ENCODE measurements at regions not wholly inside any gene's neighbourhood (a gene's known extent, or its start where the extent isn't known, plus 50 kb on each side); places are given as distances from the start of the nearest gene placed in this dataset.
"Not testable (repeated sequence)": the region's sequence is repeated elsewhere in the genome, so short reads cannot be mapped to it uniquely, and the experiment has no call there.

GRCh38 chr6:125567407-125567806 is 182.0 kb upstream of the HEY2 start:
- peaks cover 28% of the 10 kb centered on the region for H3K27me3 Mint-ChIP-seq
- no peak overlapping the region for H3K27ac Mint-ChIP-seq
- no peak for DNase-seq
- H3K9me3 Mint-ChIP-seq = no peaks in the 10 kb centered on the region
- no peaks in the 10 kb centered on the region for H3K4me1 Mint-ChIP-seq
- H3K4me3 Mint-ChIP-seq = no peak overlapping the region
- H3K36me3 Mint-ChIP-seq = no peaks in the 10 kb centered on the region

GRCh38 chr6:125568609-125569008 is 180.8 kb upstream of the HEY2 start:
- Mint-ChIP-seq H3K36me3 (no peaks in the 10 kb centered on the region), H3K4me3 (no peak overlapping the region)
- DNase-seq = no peak

GRCh38 chr6:125570526-125570925 is 178.9 kb upstream of the HEY2 start:
- no peaks in the 10 kb centered on the region for H3K36me3 Mint-ChIP-seq
- peaks cover 16% of the 10 kb centered on the region for H3K27me3 Mint-ChIP-seq
- no peak overlapping the region for H3K27ac Mint-ChIP-seq
- H3K4me1 Mint-ChIP-seq = no peaks in the 10 kb centered on the region
- no peaks in the 10 kb centered on the region for H3K9me3 Mint-ChIP-seq
- no peak overlapping the region for H3K4me3 Mint-ChIP-seq
- DNase-seq = no peak

More at GRCh38 chr6:125568609-125569008, 180.8 kb upstream of the HEY2 start:
- no peaks in the 10 kb centered on the region for H3K4me1 Mint-ChIP-seq
- no peak overlapping the region for H3K27ac Mint-ChIP-seq
- H3K9me3 Mint-ChIP-seq = no peaks in the 10 kb centered on the region
- H3K27me3 Mint-ChIP-seq = peaks cover 24% of the 10 kb centered on the region

DNA sequence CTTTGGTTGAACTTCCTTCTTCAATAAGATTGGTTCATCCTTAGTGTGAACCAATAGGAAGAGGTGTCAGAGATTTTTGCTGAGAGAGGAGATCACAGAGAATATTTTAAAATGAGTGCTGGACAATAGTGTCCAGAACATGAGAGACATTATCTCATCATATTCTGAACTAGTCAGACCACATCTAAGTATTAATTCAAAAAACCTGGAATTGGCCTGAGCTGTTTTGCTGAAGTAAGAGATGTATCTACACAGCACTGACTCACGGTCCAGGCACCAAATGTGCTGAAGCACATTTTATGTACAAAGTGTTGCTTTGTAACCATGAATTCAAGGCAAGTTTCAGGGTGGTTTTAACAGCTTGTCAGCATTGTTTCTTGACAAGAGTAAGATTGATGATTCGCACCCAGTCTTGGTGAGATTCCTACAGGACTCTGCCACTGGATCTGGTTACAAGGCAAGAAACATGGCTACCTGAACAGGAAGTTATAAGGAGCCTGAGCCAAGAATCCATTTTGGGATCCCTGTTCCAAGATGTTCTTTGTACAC is 178.2 kb upstream of the HEY2 start:
- H3K4me3 Mint-ChIP-seq = no peak overlapping the region
- no peaks in the 10 kb centered on the region for H3K9me3 Mint-ChIP-seq
- no peak overlapping the region for H3K27ac Mint-ChIP-seq
- no peak for DNase-seq
- H3K36me3 Mint-ChIP-seq = no peaks in the 10 kb centered on the region
- H3K27me3 Mint-ChIP-seq = peaks cover 16% of the 10 kb centered on the region
- H3K4me1 Mint-ChIP-seq = no peaks in the 10 kb centered on the region

DNA sequence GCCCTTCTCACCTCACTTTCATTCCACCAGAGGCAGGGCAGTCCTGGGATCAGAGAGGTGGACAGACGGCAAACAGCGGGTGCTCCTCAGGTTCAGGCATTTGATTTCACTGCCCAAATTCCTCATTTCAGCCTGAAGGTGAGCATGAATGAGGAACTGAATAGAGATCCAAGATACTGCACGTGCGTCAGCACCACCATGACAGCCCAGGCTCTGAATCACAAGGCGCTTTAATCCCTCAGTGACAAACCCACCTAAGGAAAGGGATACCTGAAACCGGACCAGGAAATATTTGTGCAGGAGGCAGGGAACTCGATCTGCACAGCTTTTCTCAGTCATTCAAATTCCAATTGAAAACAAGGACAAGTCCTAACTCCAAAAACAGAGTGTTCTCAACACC is 174.8 kb upstream of the HEY2 start:
- Mint-ChIP-seq H3K4me3 (no peak overlapping the region), H3K9me3 (no peaks in the 10 kb centered on the region), H3K27ac (no peak overlapping the region), H3K36me3 (no peaks in the 10 kb centered on the region), H3K4me1 (no peaks in the 10 kb centered on the region), H3K27me3 (peaks cover 25% of the 10 kb centered on the region)
- DNase-seq = no peak

DNA sequence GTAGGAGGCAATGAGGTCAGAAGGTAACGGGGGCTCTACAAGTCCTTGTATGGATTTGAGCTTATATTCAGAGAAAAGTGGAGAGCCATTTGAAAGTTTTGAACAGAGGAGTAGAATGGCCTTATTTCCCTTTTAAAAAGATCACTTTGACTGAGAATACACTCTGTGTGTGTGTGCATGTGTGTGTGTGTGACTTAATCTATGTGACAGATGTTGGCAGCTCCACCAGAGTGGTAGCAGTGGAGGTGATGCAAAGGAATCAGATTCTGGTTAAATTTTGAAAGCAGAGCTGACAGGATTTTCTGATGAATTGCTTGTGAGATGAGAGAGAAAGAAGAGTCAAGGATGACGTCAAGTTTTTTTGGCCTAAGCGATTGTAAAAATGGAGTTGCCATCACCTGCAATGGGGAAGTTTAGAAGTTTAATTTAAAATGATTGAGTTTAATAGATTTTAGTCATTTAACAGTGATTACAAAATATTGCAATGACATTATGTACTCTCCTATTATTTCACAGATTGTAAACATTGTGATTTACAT is 172.2 kb upstream of the HEY2 start:
- Mint-ChIP-seq H3K27me3 (peaks cover 23% of the 10 kb centered on the region), H3K36me3 (no peaks in the 10 kb centered on the region), H3K4me1 (no peaks in the 10 kb centered on the region), H3K4me3 (no peak overlapping the region), H3K9me3 (no peaks in the 10 kb centered on the region), H3K27ac (no peak overlapping the region)
- no peak for DNase-seq

GRCh38 chr6:125584468-125584939 is 164.9 kb upstream of the HEY2 start:
- H3K36me3 Mint-ChIP-seq = no peaks in the 10 kb centered on the region
- no peaks in the 10 kb centered on the region for H3K4me1 Mint-ChIP-seq
- H3K27me3 Mint-ChIP-seq = peaks cover 16% of the 10 kb centered on the region
- H3K27ac Mint-ChIP-seq = no peak overlapping the region
- DNase-seq = no peak
- H3K9me3 Mint-ChIP-seq = no peaks in the 10 kb centered on the region
- H3K4me3 Mint-ChIP-seq = no peak overlapping the region

DNA sequence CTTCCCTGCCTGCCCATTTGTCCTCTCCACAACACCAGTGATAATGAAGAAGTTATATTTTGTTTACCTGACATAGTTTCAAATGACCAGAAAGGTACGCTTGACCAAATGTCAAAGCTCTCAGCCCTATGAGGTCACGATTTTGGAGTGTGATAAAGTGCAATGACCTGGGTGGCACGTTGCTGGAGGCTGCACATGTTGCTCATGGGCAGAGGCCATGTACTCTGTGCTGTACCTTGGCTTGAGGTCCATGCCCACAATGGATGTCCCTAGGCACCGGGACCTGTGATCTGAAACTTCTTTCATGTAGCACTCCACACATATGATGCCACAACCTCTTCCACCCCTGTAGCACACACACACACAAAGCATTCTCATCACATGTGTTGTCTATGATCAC is 164.0 kb upstream of the HEY2 start:
- H3K36me3 Mint-ChIP-seq = no peaks in the 10 kb centered on the region
- H3K27ac Mint-ChIP-seq = no peak overlapping the region
- no peaks in the 10 kb centered on the region for H3K4me1 Mint-ChIP-seq
- H3K9me3 Mint-ChIP-seq = no peaks in the 10 kb centered on the region
- no peak overlapping the region for H3K4me3 Mint-ChIP-seq
- H3K27me3 Mint-ChIP-seq = peaks cover 14% of the 10 kb centered on the region
- DNase-seq = no peak

GRCh38 chr6:125586074-125586473 is 163.4 kb upstream of the HEY2 start:
- Mint-ChIP-seq H3K27ac (no peak overlapping the region), H3K4me1 (no peaks in the 10 kb centered on the region), H3K9me3 (no peaks in the 10 kb centered on the region), H3K36me3 (no peaks in the 10 kb centered on the region), H3K27me3 (peaks cover 14% of the 10 kb centered on the region), H3K4me3 (no peak overlapping the region)
- DNase-seq = no peak

DNA sequence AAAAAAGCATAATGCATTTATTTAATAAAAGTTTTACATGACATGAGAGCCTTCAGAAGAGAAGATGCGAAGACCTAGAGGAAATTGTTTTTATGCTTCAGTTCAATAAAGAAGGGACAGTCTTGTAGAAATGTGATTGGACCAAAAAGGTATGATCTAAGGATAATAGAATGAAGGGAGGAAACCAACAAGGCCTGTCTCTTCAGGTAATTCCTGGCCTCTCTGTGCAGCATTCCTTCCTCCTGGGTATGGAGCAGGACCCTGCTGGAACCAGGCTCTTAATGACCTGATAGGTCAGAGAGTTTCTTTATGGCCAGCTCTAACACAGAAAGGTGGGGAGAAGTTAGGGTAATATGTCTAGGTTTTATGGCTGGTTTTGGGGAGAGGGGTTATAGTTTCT is 162.8 kb upstream of the HEY2 start:
- Mint-ChIP-seq H3K27ac (no peak overlapping the region), H3K4me3 (no peak overlapping the region), H3K27me3 (peaks cover 14% of the 10 kb centered on the region), H3K9me3 (no peaks in the 10 kb centered on the region), H3K4me1 (no peaks in the 10 kb centered on the region), H3K36me3 (no peaks in the 10 kb centered on the region)
- no peak for DNase-seq

DNA sequence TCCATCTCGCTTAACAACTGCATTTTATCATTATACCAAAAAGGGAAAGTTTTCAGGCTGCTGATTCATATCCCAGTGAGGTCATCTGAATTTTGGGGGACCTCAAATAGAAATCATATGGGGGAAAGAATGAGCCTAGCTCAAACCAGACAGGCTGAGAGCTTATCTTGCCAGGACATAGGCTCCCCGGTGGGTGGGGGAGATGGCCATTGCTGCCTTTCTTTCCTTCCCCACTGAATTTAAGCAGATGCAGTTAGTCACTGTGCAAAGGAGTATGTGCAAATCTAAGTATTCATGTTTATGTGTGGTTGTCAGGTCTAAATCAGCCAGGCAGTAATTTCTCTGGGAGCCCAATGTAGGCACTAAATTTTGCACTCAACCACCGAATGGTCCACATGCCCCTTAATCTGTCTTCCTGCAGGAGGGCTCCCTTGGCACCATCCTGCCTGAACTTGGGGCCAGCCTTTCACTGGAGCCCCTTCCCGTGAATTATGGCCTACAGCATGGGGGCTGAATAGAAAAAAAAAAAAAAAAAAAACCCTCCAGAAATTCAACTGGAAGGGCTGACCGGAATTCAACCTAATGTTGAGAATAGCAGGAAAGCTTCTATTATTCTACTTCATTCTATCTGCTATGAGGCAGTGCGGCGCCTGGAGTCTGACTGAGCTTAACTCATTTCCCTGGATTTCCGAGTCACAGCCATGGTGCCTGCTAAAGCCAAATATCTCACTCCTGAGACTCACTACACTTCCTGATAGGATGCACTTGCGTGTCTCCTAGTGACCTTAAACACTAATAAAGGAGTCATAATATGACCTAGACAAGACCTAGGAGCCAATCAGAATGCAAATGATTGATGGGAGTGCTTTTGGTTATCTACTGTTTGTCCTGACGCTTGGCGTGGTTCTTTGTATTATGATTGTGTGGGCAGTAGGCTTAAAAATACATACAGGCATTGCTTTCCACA is 161.5 kb upstream of the HEY2 start:
- Mint-ChIP-seq H3K27me3 (peaks cover 17% of the 10 kb centered on the region), H3K4me1 (no peaks in the 10 kb centered on the region), H3K9me3 (no peaks in the 10 kb centered on the region)

GRCh38 chr6:125591796-125592195 is 157.6 kb upstream of the HEY2 start:
- H3K36me3 Mint-ChIP-seq, H3K27me3 Mint-ChIP-seq, H3K4me3 Mint-ChIP-seq, DNase-seq, H3K4me1 Mint-ChIP-seq, H3K27ac Mint-ChIP-seq, H3K9me3 Mint-ChIP-seq: not testable (repeated sequence)

More for the DNA sequence above, 161.5 kb upstream of the HEY2 start:
- Mint-ChIP-seq H3K36me3 (no peaks in the 10 kb centered on the region), H3K27ac (no peak overlapping the region), H3K4me3 (no peak overlapping the region)
- no peak for DNase-seq

- Mint-ChIP-seq H3K4me3 (no peak overlapping the region), H3K27ac (no peak overlapping the region), H3K27me3 (peaks cover 7% of the 10 kb centered on the region), H3K9me3 (no peaks in the 10 kb centered on the region), H3K4me1 (no peaks in the 10 kb centered on the region), H3K36me3 (no peaks in the 10 kb centered on the region)
- DNase-seq = no peak
Measured at GRCh38 chr6:125593746-125594145, 155.7 kb upstream of the HEY2 start.

- Mint-ChIP-seq H3K36me3 (no peaks in the 10 kb centered on the region), H3K27me3 (peaks cover 15% of the 10 kb centered on the region), H3K4me1 (no peaks in the 10 kb centered on the region), H3K4me3 (no peak overlapping the region), H3K9me3 (no peaks in the 10 kb centered on the region), H3K27ac (no peak overlapping the region)
- no peak for DNase-seq
Measured at GRCh38 chr6:125596020-125596419, 153.4 kb upstream of the HEY2 start.

GRCh38 chr6:125597411-125598253 is 151.8 kb upstream of the HEY2 start:
- no peak for DNase-seq
- Mint-ChIP-seq H3K9me3 (no peaks in the 10 kb centered on the region), H3K36me3 (no peaks in the 10 kb centered on the region), H3K4me1 (no peaks in the 10 kb centered on the region), H3K4me3 (no peak overlapping the region), H3K27ac (no peak overlapping the region), H3K27me3 (peaks cover 21% of the 10 kb centered on the region)

Measured in activated naive CD8-positive, alpha-beta T cell treated with anti-CD3 and anti-CD28 coated beads for 36 hours (primary cell).